Calu3 (cell line): ENCODE measurements at regions not wholly inside any gene's neighbourhood (a gene's known extent, or its start where the extent isn't known, plus 50 kb on each side); places are given as distances from the start of the nearest gene placed in this dataset.

Source experiments
- BruUV-seq: library from RNA; stranded (reverse); fragments of 400-500 nt; replicated peaks from 2 replicates; lab custom pipeline; 2021; lab: Mats Ljungman, UMichigan
- CTCF ChIA-PET: fragments of 300-600 bp; sonication (Branson Sonifier 250); formaldehyde crosslinking; loops from one replicate; lab custom pipeline; 2022; ENCODE audit warnings: antibody characterized with exemption; lab: Charles Lee
- DNase-seq: peaks from one replicate; pipeline ENCODE4 v3.0.0; 2022
- H3K27ac Mint-ChIP-seq: one replicate; pipeline ENCODE4 v1.8.0; 2022; ENCODE audit warnings: mixed read lengths; ENCODE audit not compliant: unreplicated experiment
- H3K27me3 Mint-ChIP-seq: one replicate; pipeline ENCODE4 v1.8.0; 2022; ENCODE audit warnings: mixed read lengths; ENCODE audit not compliant: unreplicated experiment
- H3K36me3 Mint-ChIP-seq: one replicate; pipeline ENCODE4 v1.8.0; 2022; ENCODE audit warnings: mild to moderate bottlenecking, moderate library complexity, mixed read lengths; ENCODE audit not compliant: insufficient read depth, unreplicated experiment
- H3K4me1 Mint-ChIP-seq: one replicate; pipeline ENCODE4 v1.8.0; 2022; ENCODE audit warnings: mild to moderate bottlenecking, low read depth, mixed read lengths; ENCODE audit not compliant: unreplicated experiment
- H3K4me3 Mint-ChIP-seq: one replicate; pipeline ENCODE4 v1.8.0; 2022; ENCODE audit warnings: mild to moderate bottlenecking, low read depth, moderate library complexity, mixed read lengths; ENCODE audit not compliant: unreplicated experiment
- H3K9me3 Mint-ChIP-seq: one replicate; pipeline ENCODE4 v1.8.0; 2022; ENCODE audit warnings: low read depth, mixed read lengths; ENCODE audit not compliant: unreplicated experiment
- intact Hi-C: fragments of 100-400 bp; cut with micrococcal nuclease; formaldehyde crosslinking; loops from one replicate; pipeline ENCODE4 v1.10.0; 2022; ENCODE audit not compliant: unreplicated experiment
- TF ChIP-seq, protein P1 (sequence below): fragments of 200-600 bp; IDR thresholded peaks from one replicate; pipeline ENCODE4 v1.8.0; 2022; ENCODE audit warnings: antibody characterized with exemption; ENCODE audit not compliant: unreplicated experiment

GRCh38 chr2:116238511-116238910, 1576.0 kb upstream of the DDX18 start:
- Mint-ChIP-seq H3K4me1 (no peaks in the 10 kb centered on the region), H3K27ac (no peak overlapping the region), H3K4me3 (no peak overlapping the region), H3K27me3 (no peaks in the 10 kb centered on the region), H3K36me3 (no peaks in the 10 kb centered on the region), H3K9me3 (peaks cover 6% of the 10 kb centered on the region)
- CTCF ChIA-PET: no interaction called here
- intact Hi-C loops: no loop called here
- no TSS peak for BruUV-seq
- no peak for DNase-seq
- TF ChIP-seq, protein P1, sequence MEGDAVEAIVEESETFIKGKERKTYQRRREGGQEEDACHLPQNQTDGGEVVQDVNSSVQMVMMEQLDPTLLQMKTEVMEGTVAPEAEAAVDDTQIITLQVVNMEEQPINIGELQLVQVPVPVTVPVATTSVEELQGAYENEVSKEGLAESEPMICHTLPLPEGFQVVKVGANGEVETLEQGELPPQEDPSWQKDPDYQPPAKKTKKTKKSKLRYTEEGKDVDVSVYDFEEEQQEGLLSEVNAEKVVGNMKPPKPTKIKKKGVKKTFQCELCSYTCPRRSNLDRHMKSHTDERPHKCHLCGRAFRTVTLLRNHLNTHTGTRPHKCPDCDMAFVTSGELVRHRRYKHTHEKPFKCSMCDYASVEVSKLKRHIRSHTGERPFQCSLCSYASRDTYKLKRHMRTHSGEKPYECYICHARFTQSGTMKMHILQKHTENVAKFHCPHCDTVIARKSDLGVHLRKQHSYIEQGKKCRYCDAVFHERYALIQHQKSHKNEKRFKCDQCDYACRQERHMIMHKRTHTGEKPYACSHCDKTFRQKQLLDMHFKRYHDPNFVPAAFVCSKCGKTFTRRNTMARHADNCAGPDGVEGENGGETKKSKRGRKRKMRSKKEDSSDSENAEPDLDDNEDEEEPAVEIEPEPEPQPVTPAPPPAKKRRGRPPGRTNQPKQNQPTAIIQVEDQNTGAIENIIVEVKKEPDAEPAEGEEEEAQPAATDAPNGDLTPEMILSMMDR: no peak

DNA sequence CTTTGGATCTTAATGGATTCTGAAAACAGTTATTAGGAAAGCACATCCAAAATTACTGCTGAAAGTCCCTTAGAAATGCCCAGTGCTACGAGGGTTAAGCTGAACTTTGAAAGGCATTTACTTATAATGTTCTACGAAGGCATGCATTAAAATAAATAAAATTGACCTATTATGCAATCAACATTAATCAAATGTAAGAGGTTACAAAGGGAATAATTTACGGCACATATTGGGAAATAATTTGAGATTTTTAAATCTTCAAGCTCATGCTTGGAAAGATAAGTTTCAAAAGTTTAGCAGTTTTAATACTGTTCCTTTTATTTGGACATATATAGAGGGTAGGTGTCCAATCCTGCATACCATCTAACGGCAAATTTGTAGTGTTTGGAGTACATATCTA, 1564.1 kb upstream of the DDX18 start:
- BruUV-seq: no TSS peak
- CTCF ChIA-PET: no interaction called here
- Mint-ChIP-seq H3K4me3 (no peak overlapping the region), H3K36me3 (no peaks in the 10 kb centered on the region), H3K4me1 (no peaks in the 10 kb centered on the region), H3K9me3 (peaks cover 7% of the 10 kb centered on the region), H3K27ac (no peak overlapping the region), H3K27me3 (no peaks in the 10 kb centered on the region)
- TF ChIP-seq, protein P1: no peak
- intact Hi-C loops: no loop called here
- DNase-seq: no peak

GRCh38 chr2:116264872-116265271, 1549.6 kb upstream of the DDX18 start:
- intact Hi-C loops: no loop called here
- DNase-seq: no peak
- Mint-ChIP-seq H3K9me3 (peaks cover 23% of the 10 kb centered on the region), H3K27me3 (no peaks in the 10 kb centered on the region), H3K4me3 (no peak overlapping the region), H3K4me1 (no peaks in the 10 kb centered on the region), H3K27ac (no peak overlapping the region), H3K36me3 (no peaks in the 10 kb centered on the region)
- CTCF ChIA-PET: no interaction called here
- TF ChIP-seq, protein P1: no peak
- no TSS peak for BruUV-seq

DNA sequence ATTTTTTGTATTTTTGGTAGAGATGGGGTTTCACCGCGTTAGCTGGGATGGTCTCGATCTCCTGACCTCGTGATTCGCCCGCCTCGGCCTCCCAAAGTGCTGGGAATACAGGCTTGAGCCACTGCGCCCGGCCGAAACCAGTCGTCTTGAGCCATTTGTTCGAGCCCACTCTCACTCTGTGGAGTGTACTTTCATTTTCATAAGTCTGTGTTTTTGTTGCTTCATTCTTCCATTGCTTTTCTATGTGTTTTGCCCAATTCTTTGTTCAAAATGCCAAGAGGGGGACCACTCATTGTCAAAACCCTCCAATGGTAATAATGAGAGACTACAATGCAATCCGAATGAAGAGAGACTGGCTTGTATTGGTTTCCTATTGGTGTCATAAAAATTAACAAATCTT, 1545.5 kb upstream of the DDX18 start:
- Mint-ChIP-seq H3K4me1 (no peaks in the 10 kb centered on the region), H3K27me3 (no peaks in the 10 kb centered on the region), H3K9me3 (peaks cover 10% of the 10 kb centered on the region), H3K4me3 (no peak overlapping the region), H3K36me3 (no peaks in the 10 kb centered on the region), H3K27ac (no peak overlapping the region)
- CTCF ChIA-PET: no interaction called here
- intact Hi-C loops: no loop called here
- TF ChIP-seq, protein P1: no peak
- BruUV-seq: no TSS peak
- DNase-seq: no peak

DNA sequence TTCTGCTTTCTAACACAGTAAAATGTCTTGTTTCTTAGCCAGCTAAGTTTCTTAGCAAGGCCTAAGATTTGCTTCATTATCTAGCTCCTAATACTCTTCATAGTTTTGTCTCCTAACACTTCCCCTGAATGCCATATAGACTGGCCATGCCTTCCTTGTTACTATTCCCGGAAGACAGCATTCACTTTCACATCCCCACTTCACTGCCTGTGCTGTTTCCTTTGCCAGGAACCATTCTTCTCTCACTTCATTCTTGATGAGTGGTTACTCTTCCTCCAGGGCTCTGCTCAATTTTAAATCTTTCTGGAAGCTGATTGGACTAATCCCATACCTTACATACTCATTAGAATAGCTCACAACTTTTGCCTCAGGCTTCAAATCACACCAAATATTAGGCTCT, 1510.2 kb upstream of the DDX18 start:
- intact Hi-C loops: no loop called here
- Mint-ChIP-seq H3K27ac (no peak overlapping the region), H3K4me3 (no peak overlapping the region), H3K36me3 (no peaks in the 10 kb centered on the region), H3K27me3 (no peaks in the 10 kb centered on the region), H3K9me3 (peaks cover 10% of the 10 kb centered on the region), H3K4me1 (no peaks in the 10 kb centered on the region)
- DNase-seq: no peak
- TF ChIP-seq, protein P1: no peak
- no TSS peak for BruUV-seq
- CTCF ChIA-PET: no interaction called here
